Retinal pigment epithelial cell (primary cell): ENCODE measurements at regions not wholly inside any gene's neighbourhood (a gene's known extent, or its start where the extent isn't known, plus 50 kb on each side); places are given as distances from the start of the nearest gene placed in this dataset.

Source experiments
- DNase-seq: peaks from one replicate; pipeline ENCODE4 v3.0.0-alpha.2; 2010; ENCODE audit warnings: low read depth
- H3K4me3 ChIP-seq: 2 replicates; pipeline ENCODE4 v1.5.1; 2011; ENCODE audit warnings: mild to moderate bottlenecking, low read length, control low read depth, moderate library complexity
- CTCF ChIP-seq: conservative IDR thresholded peaks from 2 replicates; pipeline ENCODE4 v1.5.1; 2011; ENCODE audit warnings: low read depth, low read length, control low read depth, inconsistent platforms

DNA sequence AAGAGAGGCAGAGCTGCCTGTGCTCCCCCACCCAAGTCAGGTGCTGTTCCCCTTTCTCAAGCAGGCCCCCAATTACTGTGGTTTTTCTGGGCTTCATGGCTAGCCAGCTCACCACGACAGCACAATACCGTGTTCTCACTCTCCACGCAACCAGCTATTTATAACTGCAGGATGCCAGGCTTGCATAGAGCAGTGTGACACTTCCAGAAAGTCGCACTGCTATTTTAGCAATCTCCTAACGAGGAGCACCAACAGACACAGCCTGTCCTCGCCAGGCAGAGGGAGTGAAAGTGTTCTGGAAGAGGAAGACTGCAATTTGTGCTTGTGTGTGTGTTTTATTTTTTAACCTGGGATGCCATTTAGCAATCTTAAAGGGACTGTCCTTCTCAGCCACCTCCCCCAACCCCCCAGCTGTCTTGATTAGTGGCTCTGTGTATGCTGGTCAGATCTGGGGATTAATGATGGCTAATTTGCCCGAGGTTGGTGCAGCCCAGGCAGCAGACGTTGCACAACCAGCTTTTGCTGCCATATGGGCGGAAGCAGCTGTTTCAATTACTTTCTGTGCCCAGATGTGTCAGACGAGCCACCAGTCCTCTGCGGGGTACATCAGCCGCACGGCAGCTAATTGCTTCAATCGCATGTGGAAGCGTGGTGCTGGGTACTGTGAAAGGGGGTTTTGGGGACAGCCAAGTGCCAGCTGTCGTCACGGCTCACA, 268.0 kb upstream of the ARRDC4 start:
- no peak for TF ChIP-seq CTCF
- DNase-seq: no peak
- H3K4me3 ChIP-seq: no peak overlapping the region

DNA sequence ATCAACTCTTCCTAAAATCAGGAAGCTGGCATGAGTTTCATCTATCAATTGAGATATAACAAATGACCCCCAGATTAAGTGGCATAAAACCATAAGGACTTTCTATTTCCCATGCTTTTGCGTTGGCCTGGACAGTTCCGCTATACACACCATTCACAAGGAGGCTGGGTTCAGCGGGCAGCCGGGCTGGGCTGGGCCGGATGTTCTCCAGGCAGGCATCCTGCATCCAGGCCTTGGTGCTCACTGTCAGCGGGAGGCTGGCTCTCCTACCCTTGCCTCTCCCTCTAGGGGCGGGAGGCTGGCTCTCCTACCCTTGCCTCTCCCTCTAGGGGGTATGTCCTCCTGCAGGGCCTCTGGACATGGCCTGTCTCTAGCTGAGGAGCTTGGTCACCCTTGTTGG, 266.0 kb upstream of the ARRDC4 start:
- no peak for DNase-seq
- H3K4me3 ChIP-seq: no peak overlapping the region
- TF ChIP-seq CTCF: no peak

DNA sequence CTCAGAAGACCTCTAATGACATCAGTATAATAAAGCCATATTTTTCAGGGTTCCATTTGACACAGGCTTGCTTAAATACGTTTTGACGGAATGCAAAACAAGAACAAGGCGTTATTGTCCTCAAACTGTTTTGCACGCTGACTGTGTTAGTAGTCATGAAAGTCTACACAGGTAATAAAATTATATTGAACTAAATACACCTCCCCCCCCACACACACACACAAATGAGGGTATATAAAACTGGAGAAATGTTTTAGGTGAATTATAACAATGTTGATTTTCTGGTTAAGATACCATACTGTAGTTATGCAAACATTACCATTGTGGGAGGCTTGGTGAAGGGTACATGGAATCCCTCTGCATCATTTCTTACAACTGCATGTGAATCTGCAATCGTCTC, 257.1 kb upstream of the ARRDC4 start:
- no peak overlapping the region for H3K4me3 ChIP-seq
- DNase-seq: no peak
- TF ChIP-seq CTCF: no peak

DNA sequence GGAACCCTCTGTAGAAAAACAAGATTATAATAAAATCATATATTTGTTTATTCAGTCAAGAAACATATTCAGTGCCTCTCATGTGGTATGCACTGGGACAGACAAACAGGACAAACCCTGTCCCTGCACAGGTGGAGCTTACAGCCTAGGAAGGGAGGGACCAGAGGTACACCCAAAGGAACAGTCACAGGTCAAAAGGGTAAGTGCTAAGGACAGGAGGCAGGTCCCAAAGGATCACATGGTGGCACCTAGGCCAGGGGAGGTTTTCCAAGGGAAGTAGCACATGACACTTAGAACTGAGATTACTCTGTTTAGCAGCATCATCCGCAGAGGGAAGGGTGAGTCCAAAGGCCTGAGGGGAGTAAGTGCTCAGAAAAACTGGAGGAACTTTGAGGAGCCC, 254.4 kb upstream of the ARRDC4 start:
- no peak for DNase-seq
- no peak overlapping the region for H3K4me3 ChIP-seq
- no peak for TF ChIP-seq CTCF

- no peak overlapping the region for H3K4me3 ChIP-seq
- DNase-seq: no peak
- no peak for TF ChIP-seq CTCF
Observed at GRCh38 chr15:97708252-97708651, 252.3 kb upstream of the ARRDC4 start.

DNA sequence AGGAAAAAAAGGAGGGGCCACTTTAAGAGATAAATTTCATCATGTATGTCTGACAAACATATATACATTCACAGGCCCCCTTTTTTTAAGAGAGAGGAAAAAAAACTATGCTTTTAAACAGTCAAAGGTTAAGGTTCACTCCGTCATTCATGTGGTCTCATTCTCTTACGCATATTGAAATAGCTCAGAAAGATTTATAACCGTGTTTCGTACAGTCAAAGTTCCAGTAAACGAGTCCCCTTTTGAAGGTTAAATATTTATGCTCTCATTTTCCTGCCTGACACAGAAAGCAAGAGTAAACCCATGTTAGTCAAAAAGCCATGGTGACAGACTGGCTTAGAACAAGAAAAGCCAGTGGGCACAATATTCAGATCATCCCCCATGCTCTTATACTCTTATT, 248.0 kb upstream of the ARRDC4 start:
- no peak overlapping the region for H3K4me3 ChIP-seq
- no peak for DNase-seq
- TF ChIP-seq CTCF: no peak

GRCh38 chr15:97717806-97718205, 242.7 kb upstream of the ARRDC4 start:
- no peak for TF ChIP-seq CTCF
- no peak for DNase-seq
- H3K4me3 ChIP-seq: no peak overlapping the region
